Frontal cortex (tissue), 3 donors: ENCODE measurements at regions not wholly inside any gene's neighbourhood (a gene's known extent, or its start where the extent isn't known, plus 50 kb on each side); places are given as distances from the start of the nearest gene placed in this dataset.
A peak's percentile ranks its signal among the peaks of the same experiment; 100 is the strongest.
"Not testable (repeated sequence)": the region's sequence is repeated elsewhere in the genome, so short reads cannot be mapped to it uniquely, and the experiment has no call there.

ENCODE experiments used
- DNase-seq, 2 donors: peaks; one replicate each; pipeline ENCODE4 v3.0.0; 2012; ENCODE audit warnings: low spot score in 2 of 2
- FAIRE-seq: peaks from 2 replicates; lab custom pipeline; 2012; peaks lifted over from hg19 to GRCh38; lab: Jason Lieb, UNC
- donor health status: control.
- donor health status: control.
- donor health status: control.

DNA sequence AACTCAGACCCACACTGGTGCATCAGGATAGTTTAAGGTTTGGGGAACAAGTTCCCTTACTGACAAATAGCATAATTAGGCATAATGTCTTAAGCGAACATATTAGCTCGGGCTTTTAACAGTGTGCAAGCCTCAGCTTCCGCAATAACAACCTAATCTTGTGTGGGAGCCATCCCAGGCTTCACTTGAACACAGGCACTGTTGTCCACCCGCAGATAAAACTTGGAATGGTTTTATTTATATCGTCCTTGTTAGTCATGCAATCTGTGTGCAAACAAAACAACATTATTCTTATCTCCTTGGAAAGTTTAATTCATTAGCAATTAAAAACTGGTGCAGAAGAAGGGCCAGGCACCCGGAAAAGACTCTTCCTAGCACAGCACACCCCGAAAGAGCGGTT, 107.4 kb downstream of the LMO4 start:
- not testable (repeated sequence) for FAIRE-seq, DNase-seq

DNA sequence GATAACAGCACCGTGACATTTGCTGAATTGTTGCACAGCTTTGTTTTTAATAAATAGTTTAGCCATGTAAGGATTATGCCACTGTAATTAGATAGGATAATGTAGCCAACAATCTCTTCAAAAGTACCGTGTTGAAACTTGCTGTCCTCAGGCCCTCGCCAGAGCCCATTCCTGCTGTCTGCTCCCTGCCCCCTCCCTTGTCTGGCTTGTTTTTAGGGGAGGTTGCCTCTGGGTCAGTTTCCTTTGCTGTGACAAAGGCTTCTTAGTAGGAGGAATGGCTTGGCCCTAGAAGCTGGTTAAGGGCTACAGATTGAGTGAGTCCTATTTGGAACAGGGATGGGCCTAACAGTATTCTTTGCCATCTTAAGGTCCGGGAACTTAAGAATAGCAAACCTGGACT, 107.9 kb downstream of the LMO4 start:
- no peak for DNase-seq
- FAIRE-seq: no peak

GRCh38 chr1:87437663-87438295, 109.1 kb downstream of the LMO4 start:
- FAIRE-seq: no peak
- no peak for DNase-seq

- DNase-seq: no peak
- FAIRE-seq: no peak
These were observed 111.1 kb downstream of the LMO4 start for GRCh38 chr1:87439821-87440220.

DNA sequence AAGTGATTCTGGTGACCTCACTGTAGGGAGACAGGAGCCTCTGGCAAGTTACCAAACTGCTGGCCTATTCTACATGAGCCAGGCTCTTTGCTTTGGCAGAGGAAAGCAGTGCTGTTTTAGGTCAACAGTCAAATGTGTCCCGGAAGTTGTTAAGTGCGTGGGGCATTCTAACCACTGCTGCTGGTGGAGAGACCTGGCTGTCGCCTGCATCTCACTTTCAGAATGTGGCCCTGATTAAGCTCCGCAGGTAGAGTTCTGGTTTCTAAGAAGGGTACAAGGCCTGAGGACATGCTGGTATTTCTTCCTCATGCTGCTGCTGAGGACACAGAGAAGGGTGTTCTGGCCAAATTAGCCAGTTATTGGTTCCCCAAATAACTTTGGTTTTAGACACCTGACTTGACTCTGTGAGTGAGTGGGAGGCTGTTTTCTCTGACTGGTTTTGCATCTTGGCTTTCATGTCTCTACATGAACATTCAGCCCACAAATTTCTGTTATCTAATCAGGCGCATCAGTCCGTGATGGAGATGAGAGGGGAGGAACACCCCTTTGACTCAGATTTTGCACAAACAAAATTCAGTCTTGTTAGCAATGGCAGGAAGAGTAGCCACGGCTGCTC, 120.8 kb downstream of the LMO4 start:
- DNase-seq (no peak), FAIRE-seq (no peak)

- DNase-seq: no peak
- FAIRE-seq: no peak
These were observed 121.5 kb downstream of the LMO4 start for GRCh38 chr1:87450136-87450535.

- FAIRE-seq (no peak), DNase-seq (no peak)
These were observed 122.0 kb downstream of the LMO4 start for GRCh38 chr1:87450615-87451209.

DNA sequence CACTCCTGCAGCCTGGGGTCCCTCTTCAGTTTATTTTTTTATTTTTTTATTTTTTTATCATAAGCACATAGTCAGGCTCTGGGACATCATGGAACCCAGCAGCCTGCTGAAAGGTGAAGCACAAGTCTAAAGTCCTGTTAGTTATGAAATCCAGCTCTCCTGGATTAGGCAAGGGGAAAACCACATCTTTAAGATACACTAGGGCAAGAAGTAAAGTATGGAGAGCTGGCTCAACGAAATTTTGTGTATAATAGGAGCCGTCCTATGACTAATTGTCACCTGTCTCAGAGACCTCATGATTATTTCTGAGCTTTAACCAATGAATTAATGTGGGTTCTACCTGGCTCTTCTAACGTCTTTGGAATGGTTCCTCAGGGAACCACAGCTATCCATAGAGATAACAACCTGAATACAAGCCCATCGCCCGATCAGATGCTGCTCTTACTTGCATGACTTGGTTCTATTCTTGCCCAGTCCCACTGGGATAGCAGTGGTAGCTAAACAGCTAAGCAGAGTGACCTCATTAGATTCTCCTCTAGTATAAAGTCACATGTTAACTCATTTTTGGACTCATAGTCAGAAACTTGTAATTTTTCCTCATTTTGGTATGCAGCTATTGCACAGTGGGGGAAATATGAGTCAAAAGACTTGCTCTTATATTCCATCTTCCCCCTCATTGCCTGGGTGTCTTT, 122.7 kb downstream of the LMO4 start:
- DNase-seq: no peak
- no peak for FAIRE-seq

- DNase-seq (no peak), FAIRE-seq (no peak)
These were observed 124.0 kb downstream of the LMO4 start for GRCh38 chr1:87452648-87453047.

GRCh38 chr1:87457408-87457807, 128.7 kb downstream of the LMO4 start:
- no peak for FAIRE-seq

GRCh38 chr1:87462894-87463293, 134.2 kb downstream of the LMO4 start:
- no peak for FAIRE-seq
- DNase-seq: no peak

More at GRCh38 chr1:87457408-87457807, 128.7 kb downstream of the LMO4 start:
- DNase-seq: no peak

- FAIRE-seq (no peak), DNase-seq (peak in 1 of 2 donors; percentile 8)
These were observed 135.4 kb downstream of the LMO4 start for GRCh38 chr1:87464022-87464490.

GRCh38 chr1:87466621-87467020, 137.9 kb downstream of the LMO4 start:
- DNase-seq (no peak), FAIRE-seq (no peak)

DNA sequence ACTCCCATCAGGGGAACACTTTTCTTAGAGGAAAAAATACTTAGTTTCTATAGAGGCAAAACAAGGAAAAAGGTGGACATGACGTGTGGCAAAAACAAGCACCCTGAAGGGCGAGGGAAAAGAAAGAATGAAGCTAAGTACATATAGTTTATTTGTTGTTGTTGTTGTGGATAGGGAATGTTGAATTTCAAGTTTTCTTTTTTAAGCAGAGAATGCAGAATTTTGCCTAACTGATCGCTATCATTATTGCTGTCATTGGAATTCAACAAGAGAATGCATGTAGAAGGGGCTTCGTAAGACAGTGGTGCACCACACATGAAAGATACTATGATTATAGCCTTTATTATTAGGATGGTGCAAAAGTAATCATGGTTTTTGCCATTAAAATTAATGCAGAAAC, 144.0 kb downstream of the LMO4 start:
- no peak for DNase-seq
- FAIRE-seq: no peak

- DNase-seq (no peak), FAIRE-seq (no peak)
These were observed 144.6 kb downstream of the LMO4 start for GRCh38 chr1:87473203-87473661.

- no peak for FAIRE-seq
These were observed 145.4 kb downstream of the LMO4 start for GRCh38 chr1:87474098-87474497.

GRCh38 chr1:87478231-87478630, 149.6 kb downstream of the LMO4 start:
- DNase-seq: no peak
- FAIRE-seq: no peak

More at GRCh38 chr1:87474098-87474497, 145.4 kb downstream of the LMO4 start:
- no peak for DNase-seq

DNA sequence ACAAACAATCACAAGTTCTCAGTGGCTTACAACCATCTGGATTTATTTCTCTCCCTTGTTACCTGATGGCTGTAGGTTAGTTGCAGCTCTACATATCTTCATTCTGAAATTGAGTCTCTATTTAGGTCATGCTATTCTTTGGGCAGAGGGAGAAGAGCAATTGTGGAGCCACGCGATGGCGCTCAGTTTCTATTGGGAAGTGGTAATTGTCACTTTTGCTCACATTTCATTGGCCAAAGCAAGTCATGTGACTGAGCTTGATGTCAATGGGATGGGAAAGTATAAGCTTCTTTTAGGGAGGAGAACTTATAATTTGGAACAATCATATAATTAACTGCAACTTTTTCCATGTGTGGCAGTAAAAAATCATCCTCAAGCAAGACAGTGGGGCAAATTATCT, 166.5 kb downstream of the LMO4 start:
- DNase-seq: no peak
- no peak for FAIRE-seq

DNA sequence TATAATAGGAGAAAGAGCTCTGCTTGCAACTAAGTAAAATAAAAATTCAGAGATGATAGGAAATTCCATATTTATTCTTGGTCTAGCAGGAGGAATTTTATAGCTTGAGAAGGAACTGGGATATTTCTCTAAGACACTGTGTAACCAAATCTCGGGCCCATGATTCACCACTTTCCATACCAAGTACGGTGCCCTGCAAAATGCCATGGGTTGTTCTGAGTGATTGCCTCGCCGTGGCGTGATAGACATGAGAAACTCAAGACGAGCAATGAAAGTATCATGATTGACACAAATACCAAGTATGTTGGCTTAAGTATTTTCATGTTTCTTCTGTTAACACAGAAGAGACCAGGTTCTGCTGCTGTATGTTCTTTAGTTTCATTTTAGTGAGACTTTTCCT, 167.2 kb downstream of the LMO4 start:
- no peak for FAIRE-seq
- no peak for DNase-seq

DNA sequence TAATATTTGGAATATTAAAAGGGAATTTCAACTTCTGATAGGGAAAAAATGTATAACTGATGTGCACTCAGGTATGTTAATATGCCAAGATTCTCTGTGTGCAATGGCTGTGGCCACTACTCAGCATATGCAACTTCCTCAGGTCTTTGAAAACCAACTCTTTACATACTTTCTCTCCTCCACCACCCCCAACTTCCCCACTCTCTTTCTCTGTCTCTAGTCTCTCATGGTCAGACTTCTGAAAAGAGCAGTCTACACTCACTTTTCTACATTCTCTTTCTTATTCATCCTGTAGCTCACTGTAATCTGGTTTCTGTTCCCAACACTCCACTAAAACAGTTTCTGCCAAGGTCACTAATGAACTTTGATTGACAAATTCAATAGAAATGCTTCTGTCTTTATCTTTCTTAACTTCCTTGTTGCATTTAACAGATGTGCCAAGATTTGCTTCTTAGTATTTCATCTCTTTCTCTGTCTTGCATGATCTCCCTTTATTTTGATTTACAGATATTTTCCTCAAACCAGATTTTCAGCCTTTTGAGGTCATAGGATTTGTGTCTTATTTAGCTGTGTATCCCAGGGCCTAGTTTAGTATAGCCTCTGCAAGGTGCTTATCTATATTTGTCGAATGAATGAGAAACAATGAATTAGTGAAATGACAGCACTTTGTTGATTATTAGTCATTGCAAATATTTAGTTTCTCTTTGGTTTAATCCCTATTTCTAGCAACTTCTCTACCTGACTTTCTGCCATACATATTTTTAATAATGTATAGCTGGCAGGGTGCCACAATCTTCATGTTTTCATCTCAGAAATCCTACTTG, 168.9 kb downstream of the LMO4 start:
- FAIRE-seq (no peak), DNase-seq (no peak)
